ENCODE measurements at regions not wholly inside any gene's neighbourhood (a gene's known extent, or its start where the extent isn't known, plus 50 kb on each side); places are given as distances from the start of the nearest gene placed in this dataset.

DNA sequence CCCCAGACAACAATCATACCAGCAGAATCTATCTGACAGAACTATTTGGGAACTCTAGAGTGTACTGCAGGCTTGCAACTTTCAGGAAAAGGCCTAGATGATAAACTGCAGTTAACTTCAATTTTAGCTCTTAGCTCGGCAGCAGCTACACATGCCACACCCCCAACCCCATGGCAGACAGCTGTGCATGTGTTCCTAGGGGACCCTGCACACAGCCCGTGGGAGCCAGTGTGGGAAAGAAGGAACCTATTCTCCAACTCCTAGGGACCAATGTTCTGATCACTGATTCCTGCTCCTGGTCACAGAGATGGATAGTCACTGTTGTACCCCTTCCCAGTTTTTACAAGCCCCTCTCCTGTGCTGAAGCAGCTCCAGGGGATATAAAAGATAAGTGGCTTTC is 179.6 kb downstream of the DRD1 start:
- TF ChIP-seq, protein P1, sequence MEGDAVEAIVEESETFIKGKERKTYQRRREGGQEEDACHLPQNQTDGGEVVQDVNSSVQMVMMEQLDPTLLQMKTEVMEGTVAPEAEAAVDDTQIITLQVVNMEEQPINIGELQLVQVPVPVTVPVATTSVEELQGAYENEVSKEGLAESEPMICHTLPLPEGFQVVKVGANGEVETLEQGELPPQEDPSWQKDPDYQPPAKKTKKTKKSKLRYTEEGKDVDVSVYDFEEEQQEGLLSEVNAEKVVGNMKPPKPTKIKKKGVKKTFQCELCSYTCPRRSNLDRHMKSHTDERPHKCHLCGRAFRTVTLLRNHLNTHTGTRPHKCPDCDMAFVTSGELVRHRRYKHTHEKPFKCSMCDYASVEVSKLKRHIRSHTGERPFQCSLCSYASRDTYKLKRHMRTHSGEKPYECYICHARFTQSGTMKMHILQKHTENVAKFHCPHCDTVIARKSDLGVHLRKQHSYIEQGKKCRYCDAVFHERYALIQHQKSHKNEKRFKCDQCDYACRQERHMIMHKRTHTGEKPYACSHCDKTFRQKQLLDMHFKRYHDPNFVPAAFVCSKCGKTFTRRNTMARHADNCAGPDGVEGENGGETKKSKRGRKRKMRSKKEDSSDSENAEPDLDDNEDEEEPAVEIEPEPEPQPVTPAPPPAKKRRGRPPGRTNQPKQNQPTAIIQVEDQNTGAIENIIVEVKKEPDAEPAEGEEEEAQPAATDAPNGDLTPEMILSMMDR (conservative IDR thresholded peaks at IDR 0.05; ENCODE audit: low read depth, low read length): no peak
- no peak for TF ChIP-seq EZH2 (IDR thresholded peaks at IDR 0.05; ENCODE audit: borderline replicate concordance, low read depth, low read length, poor library complexity, severe bottlenecking)

All from A673 (cell line).